Breast epithelium (tissue), 4 donors: ENCODE measurements at regions not wholly inside any gene's neighbourhood (a gene's known extent, or its start where the extent isn't known, plus 50 kb on each side); places are given as distances from the start of the nearest gene placed in this dataset.

Source experiments
- DNase-seq, 2 donors: peaks; one replicate each; pipeline ENCODE4 v3.0.0-alpha.2; 2019; ENCODE audit warnings: low spot score in 2 of 2
- H3K27ac ChIP-seq, 2 donors: fragments of 200-600 bp; sonication (generic) in 1 of 2; one replicate each; pipeline ENCODE4 v1.5.1; 2016 to 2019; ENCODE audit warnings: mild to moderate bottlenecking in 1 of 2
- H3K27me3 ChIP-seq, 2 donors: fragments of 200-600 bp; sonication (generic) in 1 of 2; one replicate each; pipeline versions ENCODE4 v1.5.1 to v1.6.0; 2017 to 2019; ENCODE audit warnings: control low read depth in 1 of 2, mild to moderate bottlenecking in 1 of 2
- H3K36me3 ChIP-seq: fragments of 200-600 bp; one replicate; pipeline ENCODE4 v1.5.1; 2019
- H3K4me1 ChIP-seq, 2 donors: fragments of 200-600 bp; sonication (generic); one replicate each; pipeline ENCODE4 v1.5.1; 2016 to 2019; ENCODE audit warnings: control low read depth in 1 of 2
- H3K4me3 ChIP-seq, 3 donors: fragments of 200-600 bp; sonication (generic); 1 replicate in 2 of 3; 2 replicates in 1 of 3; pipeline ENCODE4 v1.5.1; 2016 to 2019; ENCODE audit warnings: mild to moderate bottlenecking in 3 of 3, moderate library complexity in 2 of 3
- H3K9me3 ChIP-seq, 2 donors: fragments of 200-600 bp; sonication (generic) in 1 of 2; one replicate each; pipeline ENCODE4 v1.5.1; 2016 to 2019; ENCODE audit warnings: control low read depth in 1 of 2
- POLR2A ChIP-seq: fragments of 450-650 bp; IDR thresholded peaks from one replicate; pipeline ENCODE4 v1.6.1; 2016; ENCODE audit warnings: antibody characterized with exemption, mild to moderate bottlenecking, moderate library complexity
- POLR2AphosphoS5 ChIP-seq, 3 donors: sonication (generic); formaldehyde crosslinking; IDR thresholded peaks; one replicate each; pipeline ENCODE4 v1.6.1; 2017; ENCODE audit warnings: antibody characterized with exemption in 3 of 3
- intact Hi-C: fragments of 100-400 bp; cut with DNase I; formaldehyde crosslinking; loops from one replicate; pipeline ENCODE4 v1.15.1; 2023; ENCODE audit warnings: low total_unique reads
- TF ChIP-seq, protein P1 (sequence below), 3 donors: fragments of 450-650 bp; IDR thresholded peaks; one replicate each; pipeline ENCODE4 v1.5.1; 2016 to 2017; ENCODE audit warnings: antibody characterized with exemption in 3 of 3, mild to moderate bottlenecking in 3 of 3, moderate library complexity in 3 of 3

DNA sequence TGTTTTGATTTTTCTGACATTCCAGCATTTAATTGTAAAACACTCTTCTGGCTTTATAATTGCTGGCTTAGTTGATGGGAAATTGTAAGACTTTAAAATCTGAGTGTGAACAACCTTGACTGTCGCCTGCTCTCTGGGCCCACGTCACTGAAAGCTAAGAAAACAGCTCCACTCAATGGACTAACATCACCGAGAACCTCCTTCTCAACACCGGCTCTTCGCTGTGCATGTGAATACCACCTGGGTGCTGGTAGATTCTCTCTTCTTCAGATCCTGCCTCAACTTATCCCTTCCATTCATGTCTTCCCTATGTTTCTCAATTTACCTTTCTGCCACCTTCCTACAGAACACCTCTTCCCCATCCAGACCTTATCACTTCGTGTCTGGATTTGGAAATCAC, 523.1 kb upstream of the ID2 start:
- intact Hi-C loops, result no loop called here
- no peaks in the 10 kb centered on the region for H3K9me3 ChIP-seq
- H3K27ac ChIP-seq, result no peak overlapping the region
- H3K4me1 ChIP-seq, result no peaks in the 10 kb centered on the region
- H3K27me3 ChIP-seq, result no peaks in the 10 kb centered on the region
- no peak for DNase-seq
- TF ChIP-seq POLR2AphosphoS5 (IDR thresholded peaks at IDR 0.05) (no peak), POLR2A (no peak)
- TF ChIP-seq, protein P1, sequence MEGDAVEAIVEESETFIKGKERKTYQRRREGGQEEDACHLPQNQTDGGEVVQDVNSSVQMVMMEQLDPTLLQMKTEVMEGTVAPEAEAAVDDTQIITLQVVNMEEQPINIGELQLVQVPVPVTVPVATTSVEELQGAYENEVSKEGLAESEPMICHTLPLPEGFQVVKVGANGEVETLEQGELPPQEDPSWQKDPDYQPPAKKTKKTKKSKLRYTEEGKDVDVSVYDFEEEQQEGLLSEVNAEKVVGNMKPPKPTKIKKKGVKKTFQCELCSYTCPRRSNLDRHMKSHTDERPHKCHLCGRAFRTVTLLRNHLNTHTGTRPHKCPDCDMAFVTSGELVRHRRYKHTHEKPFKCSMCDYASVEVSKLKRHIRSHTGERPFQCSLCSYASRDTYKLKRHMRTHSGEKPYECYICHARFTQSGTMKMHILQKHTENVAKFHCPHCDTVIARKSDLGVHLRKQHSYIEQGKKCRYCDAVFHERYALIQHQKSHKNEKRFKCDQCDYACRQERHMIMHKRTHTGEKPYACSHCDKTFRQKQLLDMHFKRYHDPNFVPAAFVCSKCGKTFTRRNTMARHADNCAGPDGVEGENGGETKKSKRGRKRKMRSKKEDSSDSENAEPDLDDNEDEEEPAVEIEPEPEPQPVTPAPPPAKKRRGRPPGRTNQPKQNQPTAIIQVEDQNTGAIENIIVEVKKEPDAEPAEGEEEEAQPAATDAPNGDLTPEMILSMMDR (IDR thresholded peaks at IDR 0.05), result no peak
- H3K36me3 ChIP-seq, result no peaks in the 10 kb centered on the region
- H3K4me3 ChIP-seq, result no peak overlapping the region

DNA sequence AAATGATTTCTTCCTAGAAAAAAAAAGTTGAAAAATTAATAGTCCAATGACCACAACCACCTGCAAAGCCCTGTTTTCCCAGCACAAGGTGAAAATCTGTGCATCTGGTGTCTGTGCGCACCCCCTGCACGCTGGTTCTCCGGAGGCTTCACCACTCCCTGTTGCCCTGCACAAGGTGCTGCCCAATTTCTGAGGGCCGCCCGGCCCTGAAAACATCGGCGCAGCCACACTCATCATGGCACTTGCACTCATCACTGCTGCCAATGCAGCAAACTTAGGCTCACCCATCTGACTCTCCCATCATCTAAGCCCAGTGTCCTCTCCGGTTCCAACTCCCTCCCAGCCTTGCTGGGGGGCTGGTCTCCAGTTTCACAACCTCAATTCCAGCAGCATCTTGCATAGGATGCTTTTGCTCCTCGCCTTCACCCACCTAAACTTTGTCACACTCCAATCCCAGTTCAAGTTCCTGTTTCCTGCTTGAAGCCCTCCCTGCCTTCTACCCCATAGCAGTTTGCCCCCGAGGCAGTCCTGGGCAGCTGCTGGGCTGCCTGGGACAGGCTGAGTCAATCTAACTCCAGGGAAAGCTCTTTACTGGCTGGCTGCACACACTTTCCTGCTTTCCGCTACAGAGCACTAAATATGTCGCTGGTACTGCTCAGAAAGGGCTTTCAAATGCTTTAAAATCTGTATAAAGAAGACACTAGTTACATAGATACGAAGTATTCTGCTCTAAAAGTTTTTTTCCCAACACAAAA, 522.5 kb upstream of the ID2 start:
- H3K4me1 ChIP-seq, result no peaks in the 10 kb centered on the region
- H3K27ac ChIP-seq, result no peak overlapping the region
- DNase-seq, result no peak
- intact Hi-C loops, result no loop called here
- no peaks in the 10 kb centered on the region for H3K27me3 ChIP-seq
- no peaks in the 10 kb centered on the region for H3K9me3 ChIP-seq
- no peak overlapping the region for H3K4me3 ChIP-seq
- TF ChIP-seq POLR2AphosphoS5 (IDR thresholded peaks at IDR 0.05) (no peak), POLR2A (no peak)
- TF ChIP-seq, protein P1 (IDR thresholded peaks at IDR 0.05), result no peak
- no peaks in the 10 kb centered on the region for H3K36me3 ChIP-seq

DNA sequence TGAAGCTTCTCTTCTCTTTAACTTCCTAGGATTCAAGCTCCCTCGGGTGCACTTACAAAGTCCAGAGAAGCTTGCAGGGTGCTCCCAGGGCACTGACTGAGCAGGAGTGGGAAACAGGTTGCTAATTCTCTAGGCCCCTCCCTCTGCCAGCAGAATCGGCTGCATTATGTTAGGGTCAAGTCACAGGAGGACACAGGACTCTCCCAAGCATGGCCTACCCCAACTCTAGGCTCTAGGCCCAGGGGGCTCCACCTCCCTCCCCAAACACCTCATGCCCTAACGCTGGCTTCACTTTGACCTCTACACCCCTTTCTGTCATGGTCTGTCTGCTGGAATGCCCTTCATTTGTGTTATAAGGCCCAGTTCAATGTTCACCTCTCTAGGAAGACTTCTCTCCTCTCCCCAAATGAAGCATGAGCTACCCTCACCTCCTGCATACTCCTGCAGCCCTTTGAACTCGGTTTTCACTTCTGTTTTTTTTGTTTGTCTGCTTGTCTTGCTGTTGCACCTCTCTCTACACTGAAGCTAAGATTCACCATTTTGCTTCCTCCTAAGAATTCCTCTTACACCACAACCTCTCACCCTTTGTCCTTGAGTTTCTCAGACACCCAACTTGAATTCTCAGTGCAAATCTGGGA, 521.8 kb upstream of the ID2 start:
- H3K4me1 ChIP-seq, result no peaks in the 10 kb centered on the region
- H3K4me3 ChIP-seq, result no peak overlapping the region
- DNase-seq, result no peak
- no peaks in the 10 kb centered on the region for H3K36me3 ChIP-seq
- H3K27ac ChIP-seq, result no peak overlapping the region
- intact Hi-C loops, result no loop called here
- TF ChIP-seq POLR2AphosphoS5 (IDR thresholded peaks at IDR 0.05) (no peak), POLR2A (no peak)
- TF ChIP-seq, protein P1 (IDR thresholded peaks at IDR 0.05), result no peak
- no peaks in the 10 kb centered on the region for H3K9me3 ChIP-seq
- no peaks in the 10 kb centered on the region for H3K27me3 ChIP-seq

DNA sequence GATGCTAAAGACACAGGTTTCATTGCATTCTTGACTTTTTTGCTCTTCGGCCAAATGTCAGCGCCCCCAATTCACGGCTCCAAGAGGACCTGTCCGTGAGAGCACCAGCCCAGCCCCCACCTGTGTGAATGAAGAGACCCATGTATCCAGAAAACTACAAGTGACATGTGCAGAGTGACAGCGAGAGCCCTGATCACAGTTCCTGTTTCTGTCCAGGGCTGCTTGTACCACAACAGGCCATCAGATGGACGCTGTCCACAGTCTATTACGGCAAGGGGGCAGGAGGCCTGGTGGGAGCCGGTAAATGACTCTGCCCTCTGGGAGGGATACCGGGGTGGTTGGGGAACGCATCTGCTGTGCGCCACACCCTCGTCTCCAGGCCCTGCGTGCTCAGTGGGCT, 520.9 kb upstream of the ID2 start:
- Histone ChIP-seq H3K27me3 (no peaks in the 10 kb centered on the region), H3K27ac (no peak overlapping the region), H3K4me1 (no peaks in the 10 kb centered on the region), H3K4me3 (no peak overlapping the region), H3K36me3 (no peaks in the 10 kb centered on the region), H3K9me3 (no peaks in the 10 kb centered on the region)
- DNase-seq, result no peak
- intact Hi-C loops, result no loop called here
- TF ChIP-seq, protein P1 (IDR thresholded peaks at IDR 0.05), result no peak
- TF ChIP-seq POLR2AphosphoS5 (IDR thresholded peaks at IDR 0.05), result no peak

DNA sequence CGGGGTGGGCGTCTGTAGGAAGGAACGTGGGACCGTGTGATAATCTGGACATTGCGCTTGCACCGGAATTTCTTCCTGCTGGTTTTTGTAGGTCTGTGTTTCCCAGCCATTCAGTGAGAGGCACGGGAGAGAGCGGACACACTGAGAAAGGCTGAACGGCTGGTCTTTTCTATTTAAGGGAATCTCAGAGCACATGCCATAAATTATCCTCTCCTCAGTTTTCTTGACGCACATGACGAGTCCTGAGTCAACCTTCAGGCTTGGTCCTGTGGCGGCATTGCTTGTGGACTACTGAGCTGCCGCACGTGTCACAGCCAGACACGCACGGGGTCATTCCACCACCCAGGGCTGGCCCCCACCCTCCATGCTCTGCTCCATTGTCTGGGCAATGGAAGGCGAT, 519.3 kb upstream of the ID2 start:
- Histone ChIP-seq H3K36me3 (no peaks in the 10 kb centered on the region), H3K4me1 (no peaks in the 10 kb centered on the region), H3K4me3 (no peak overlapping the region), H3K9me3 (no peaks in the 10 kb centered on the region), H3K27ac (no peak overlapping the region), H3K27me3 (no peaks in the 10 kb centered on the region)
- intact Hi-C loops, result no loop called here
- DNase-seq, result no peak
- no peak for TF ChIP-seq POLR2AphosphoS5 (IDR thresholded peaks at IDR 0.05)
- TF ChIP-seq POLR2A, result no peak
- TF ChIP-seq, protein P1 (IDR thresholded peaks at IDR 0.05), result no peak
